ENCODE measurements at regions not wholly inside any gene's neighbourhood (a gene's known extent, or its start where the extent isn't known, plus 50 kb on each side); places are given as distances from the start of the nearest gene placed in this dataset.
A peak's percentile ranks its signal among the peaks of the same experiment; 100 is the strongest.

DNA sequence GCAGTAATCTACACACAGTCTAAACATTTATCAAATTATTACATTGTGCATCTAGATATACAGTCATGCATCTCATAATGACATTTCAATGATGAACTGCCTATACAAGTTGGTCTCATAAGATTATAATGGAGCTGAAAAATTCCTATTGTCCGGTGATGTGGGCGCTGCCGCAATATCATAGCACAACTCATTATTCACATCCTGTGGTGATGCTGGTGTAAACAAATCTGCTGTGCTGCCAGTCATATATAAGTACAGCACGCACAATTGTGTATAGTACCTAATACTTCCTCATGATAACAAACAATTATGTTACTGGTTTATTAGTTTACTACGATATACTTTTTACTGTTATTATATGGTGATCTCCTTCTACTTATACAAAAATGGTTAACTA, 768.8 kb upstream of the NOVA1 start:
- Histone ChIP-seq H3K27me3 (ENCODE audit: control insufficient read depth in 3 of 3, insufficient read depth in 3 of 3, low read length in 2 of 3) (no peaks in the 10 kb centered on the region), H3K9me3 (ENCODE audit: control insufficient read depth in 4 of 4, insufficient read depth in 3 of 4, low read length in 3 of 4) (peaks cover 0 to 2% (median 0%) of the 10 kb centered on the region in 4 donors), H3K4me3 (no peak overlapping the region), H3K4me1 (ENCODE audit: control insufficient read depth in 5 of 5, insufficient read depth in 5 of 5, low read length in 5 of 5) (no peaks in the 10 kb centered on the region), H3K36me3 (ENCODE audit: control insufficient read depth in 4 of 4, insufficient read depth in 4 of 4, low read length in 4 of 4) (no peaks in the 10 kb centered on the region), H3K9ac (ENCODE audit: insufficient read depth in 1 of 2, low read length in 2 of 2) (no peak overlapping the region), H3K27ac (ENCODE audit: low read depth in 1 of 2, low read length in 1 of 2) (no peak overlapping the region)
- 77 to 80% methylated on average over 5 of the region's 5 CpGs for WGBS, 2 donors
- peak in 1 of 3 donors; percentile 6 for DNase-seq
- ATAC-seq (ENCODE audit: insufficient read depth, low FRiP score), result no peak
- TF ChIP-seq, protein P1, sequence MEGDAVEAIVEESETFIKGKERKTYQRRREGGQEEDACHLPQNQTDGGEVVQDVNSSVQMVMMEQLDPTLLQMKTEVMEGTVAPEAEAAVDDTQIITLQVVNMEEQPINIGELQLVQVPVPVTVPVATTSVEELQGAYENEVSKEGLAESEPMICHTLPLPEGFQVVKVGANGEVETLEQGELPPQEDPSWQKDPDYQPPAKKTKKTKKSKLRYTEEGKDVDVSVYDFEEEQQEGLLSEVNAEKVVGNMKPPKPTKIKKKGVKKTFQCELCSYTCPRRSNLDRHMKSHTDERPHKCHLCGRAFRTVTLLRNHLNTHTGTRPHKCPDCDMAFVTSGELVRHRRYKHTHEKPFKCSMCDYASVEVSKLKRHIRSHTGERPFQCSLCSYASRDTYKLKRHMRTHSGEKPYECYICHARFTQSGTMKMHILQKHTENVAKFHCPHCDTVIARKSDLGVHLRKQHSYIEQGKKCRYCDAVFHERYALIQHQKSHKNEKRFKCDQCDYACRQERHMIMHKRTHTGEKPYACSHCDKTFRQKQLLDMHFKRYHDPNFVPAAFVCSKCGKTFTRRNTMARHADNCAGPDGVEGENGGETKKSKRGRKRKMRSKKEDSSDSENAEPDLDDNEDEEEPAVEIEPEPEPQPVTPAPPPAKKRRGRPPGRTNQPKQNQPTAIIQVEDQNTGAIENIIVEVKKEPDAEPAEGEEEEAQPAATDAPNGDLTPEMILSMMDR (IDR thresholded peaks at IDR 0.05; ENCODE audit: control extremely low read depth, extremely low read depth), result no peak

DNA sequence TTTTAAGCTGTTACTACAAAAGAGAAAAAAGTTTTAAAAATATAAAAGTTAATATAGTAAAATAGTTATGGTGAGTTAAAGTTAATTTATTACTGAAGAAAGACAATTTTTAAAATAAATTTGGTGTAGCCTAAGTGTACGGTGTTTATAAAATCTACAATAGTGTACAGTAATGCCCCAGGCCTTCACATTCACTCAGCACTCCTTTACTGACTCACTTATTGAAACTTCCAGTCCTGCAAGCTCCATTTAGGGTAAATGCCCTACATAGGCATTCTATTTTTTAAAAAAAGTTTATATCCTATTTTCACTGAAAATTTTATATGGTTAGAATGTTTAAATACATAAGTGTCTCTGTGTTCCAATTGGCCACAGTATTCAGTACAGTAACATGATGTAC, 769.5 kb upstream of the NOVA1 start:
- 96 to 100% methylated on average over 1 of the region's 1 CpG for WGBS, 2 donors

DNA sequence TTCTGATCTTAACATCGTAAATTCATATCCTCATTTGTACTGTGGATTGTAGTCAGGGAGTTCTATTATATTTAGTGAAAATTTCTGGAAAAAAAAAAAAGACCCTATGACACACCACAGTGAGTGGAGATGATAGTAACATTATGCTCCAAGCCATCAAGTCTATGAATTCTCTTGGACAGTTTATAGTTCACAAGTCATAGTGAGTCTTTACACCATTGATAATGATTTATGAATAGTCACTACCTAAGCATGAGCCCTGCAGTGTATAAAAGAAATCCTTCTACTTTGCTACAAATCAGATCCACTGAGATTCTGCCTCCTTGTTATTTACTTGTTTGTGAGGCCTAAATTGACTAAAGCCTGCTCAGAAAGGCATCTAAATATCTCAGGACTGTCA, 772.2 kb upstream of the NOVA1 start:
- Histone ChIP-seq H3K9ac (ENCODE audit: insufficient read depth in 1 of 2, low read length in 2 of 2) (no peak overlapping the region), H3K4me1 (ENCODE audit: control insufficient read depth in 5 of 5, insufficient read depth in 5 of 5, low read length in 5 of 5) (no peaks in the 10 kb centered on the region), H3K4me3 (no peak overlapping the region), H3K27ac (ENCODE audit: low read depth in 1 of 2, low read length in 1 of 2) (no peak overlapping the region), H3K9me3 (ENCODE audit: control insufficient read depth in 4 of 4, insufficient read depth in 3 of 4, low read length in 3 of 4) (no peaks in the 10 kb centered on the region), H3K36me3 (ENCODE audit: control insufficient read depth in 4 of 4, insufficient read depth in 4 of 4, low read length in 4 of 4) (no peaks in the 10 kb centered on the region), H3K27me3 (ENCODE audit: control insufficient read depth in 3 of 3, insufficient read depth in 3 of 3, low read length in 2 of 3) (no peaks in the 10 kb centered on the region)
- TF ChIP-seq, protein P1 (IDR thresholded peaks at IDR 0.05; ENCODE audit: control extremely low read depth, extremely low read depth), result no peak
- no peak for ATAC-seq (ENCODE audit: insufficient read depth, low FRiP score)
- no peak for DNase-seq
- WGBS, 2 donors, result 93 to 94% methylated on average over 1 of the region's 1 CpG

More for the DNA sequence above, 769.5 kb upstream of the NOVA1 start:
- no peaks in the 10 kb centered on the region for H3K36me3 ChIP-seq (ENCODE audit: control insufficient read depth in 4 of 4, insufficient read depth in 4 of 4, low read length in 4 of 4)
- ATAC-seq (ENCODE audit: insufficient read depth, low FRiP score) (no peak), DNase-seq (no peak)
- TF ChIP-seq, protein P1 (IDR thresholded peaks at IDR 0.05; ENCODE audit: control extremely low read depth, extremely low read depth), result no peak
- no peak overlapping the region for H3K4me3 ChIP-seq
- H3K9me3 ChIP-seq (ENCODE audit: control insufficient read depth in 4 of 4, insufficient read depth in 3 of 4, low read length in 3 of 4), result peaks cover 0 to 2% (median 0%) of the 10 kb centered on the region in 4 donors
- H3K4me1 ChIP-seq (ENCODE audit: control insufficient read depth in 5 of 5, insufficient read depth in 5 of 5, low read length in 5 of 5), result no peaks in the 10 kb centered on the region
- H3K9ac ChIP-seq (ENCODE audit: insufficient read depth in 1 of 2, low read length in 2 of 2), result no peak overlapping the region
- H3K27ac ChIP-seq (ENCODE audit: low read depth in 1 of 2, low read length in 1 of 2), result no peak overlapping the region
- no peaks in the 10 kb centered on the region for H3K27me3 ChIP-seq (ENCODE audit: control insufficient read depth in 3 of 3, insufficient read depth in 3 of 3, low read length in 2 of 3)

DNA sequence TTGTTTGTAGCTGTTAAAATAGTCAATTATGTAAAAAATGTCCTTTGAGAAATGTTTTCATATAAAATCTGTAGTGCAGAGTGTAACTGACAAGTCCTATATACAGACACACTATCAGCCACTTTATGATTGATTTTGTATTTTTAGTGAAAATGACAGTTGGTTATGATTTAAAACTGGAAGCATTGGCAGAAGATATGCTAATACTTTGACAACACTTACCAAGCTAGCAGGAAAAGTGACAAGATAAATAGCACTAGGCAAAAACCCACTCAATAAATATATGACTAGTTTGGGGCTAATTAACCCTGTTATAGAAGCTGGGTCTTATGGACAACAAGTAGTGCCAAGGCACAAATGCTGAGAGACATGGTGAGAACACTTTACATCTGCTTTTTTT, 772.9 kb upstream of the NOVA1 start:
- Histone ChIP-seq H3K36me3 (ENCODE audit: control insufficient read depth in 4 of 4, insufficient read depth in 4 of 4, low read length in 4 of 4) (no peaks in the 10 kb centered on the region), H3K27me3 (ENCODE audit: control insufficient read depth in 3 of 3, insufficient read depth in 3 of 3, low read length in 2 of 3) (no peaks in the 10 kb centered on the region), H3K27ac (ENCODE audit: low read depth in 1 of 2, low read length in 1 of 2) (no peak overlapping the region), H3K9me3 (ENCODE audit: control insufficient read depth in 4 of 4, insufficient read depth in 3 of 4, low read length in 3 of 4) (no peaks in the 10 kb centered on the region), H3K4me3 (no peak overlapping the region), H3K4me1 (ENCODE audit: control insufficient read depth in 5 of 5, insufficient read depth in 5 of 5, low read length in 5 of 5) (no peaks in the 10 kb centered on the region), H3K9ac (ENCODE audit: insufficient read depth in 1 of 2, low read length in 2 of 2) (no peak overlapping the region)
- TF ChIP-seq, protein P1 (IDR thresholded peaks at IDR 0.05; ENCODE audit: control extremely low read depth, extremely low read depth), result no peak
- ATAC-seq (ENCODE audit: insufficient read depth, low FRiP score) (no peak), DNase-seq (no peak)

Measured in lung (tissue), 11 donors.